Peyer's patch (tissue), 4 donors: ENCODE measurements at regions not wholly inside any gene's neighbourhood (a gene's known extent, or its start where the extent isn't known, plus 50 kb on each side); places are given as distances from the start of the nearest gene placed in this dataset.

Experiments
- DNase-seq, 3 donors: peaks; one replicate each; pipeline ENCODE4 v3.0.0-alpha.2; 2017 to 2019
- H3K27ac ChIP-seq, 4 donors: fragments of 200-600 bp; sonication (generic); one replicate each; pipeline ENCODE4 v1.5.1; 2016 to 2019
- H3K27me3 ChIP-seq, 2 donors: fragments of 200-600 bp; sonication (generic); one replicate each; pipeline ENCODE4 v1.5.1; 2019
- H3K36me3 ChIP-seq, 3 donors: fragments of 200-600 bp; sonication (generic); one replicate each; pipeline ENCODE4 v1.5.1; 2016 to 2019
- H3K4me1 ChIP-seq, 4 donors: fragments of 200-600 bp; sonication (generic); one replicate each; pipeline ENCODE4 v1.5.1; 2016 to 2019
- H3K4me3 ChIP-seq, 4 donors: fragments of 200-600 bp; sonication (generic); 1 replicate in 3 of 4; 2 replicates in 1 of 4; pipeline ENCODE4 v1.5.1; 2016 to 2019; ENCODE audit warnings: mild to moderate bottlenecking in 1 of 4
- H3K9me3 ChIP-seq, 4 donors: fragments of 200-600 bp; sonication (generic); one replicate each; pipeline ENCODE4 v1.5.1; 2016 to 2019; ENCODE audit warnings: mild to moderate bottlenecking in 1 of 4
- CTCF ChIP-seq, 6 experiments: fragments of 450-650 bp in 4 of 6; fragments of 200-600 bp in 2 of 6; sonication (generic) in 1 of 6; IDR thresholded peaks; one replicate each; pipeline ENCODE4 v1.5.1; 2017 to 2019; ENCODE audit warnings: antibody characterized with exemption in 6 of 6, mild to moderate bottlenecking in 3 of 6, moderate library complexity in 1 of 6
- POLR2A ChIP-seq, 2 donors: fragments of 450-650 bp; IDR thresholded peaks; one replicate each; pipeline ENCODE4 v1.5.1; 2017; ENCODE audit warnings: antibody characterized with exemption in 2 of 2, mild to moderate bottlenecking in 2 of 2, moderate library complexity in 2 of 2

- Histone ChIP-seq H3K4me3 (no peak overlapping the region), H3K27me3 (no peaks in the 10 kb centered on the region), H3K36me3 (no peaks in the 10 kb centered on the region), H3K27ac (no peak overlapping the region), H3K4me1 (no peaks in the 10 kb centered on the region), H3K9me3 (no peaks in the 10 kb centered on the region)
- DNase-seq: no peak
- TF ChIP-seq POLR2A (IDR thresholded peaks at IDR 0.05): no peak
- no peak for TF ChIP-seq CTCF (IDR thresholded peaks at IDR 0.05)
Observed at GRCh38 chr4:3838437-3839380, 72.5 kb downstream of the ADRA2C start.

- Histone ChIP-seq H3K36me3 (no peaks in the 10 kb centered on the region), H3K4me1 (no peaks in the 10 kb centered on the region), H3K27ac (no peak overlapping the region), H3K9me3 (no peaks in the 10 kb centered on the region), H3K27me3 (no peaks in the 10 kb centered on the region), H3K4me3 (no peak overlapping the region)
- TF ChIP-seq CTCF (IDR thresholded peaks at IDR 0.05) (no peak), POLR2A (IDR thresholded peaks at IDR 0.05) (no peak)
- no peak for DNase-seq
Observed at GRCh38 chr4:3845094-3845743, 79.0 kb downstream of the ADRA2C start.

- no peak overlapping the region for H3K4me3 ChIP-seq
- no peaks in the 10 kb centered on the region for H3K27me3 ChIP-seq
- no peaks in the 10 kb centered on the region for H3K36me3 ChIP-seq
- H3K9me3 ChIP-seq: no peaks in the 10 kb centered on the region
- no peak for DNase-seq
- H3K27ac ChIP-seq: no peak overlapping the region
- TF ChIP-seq POLR2A (IDR thresholded peaks at IDR 0.05) (no peak), CTCF (IDR thresholded peaks at IDR 0.05) (no peak)
- H3K4me1 ChIP-seq: no peaks in the 10 kb centered on the region
Observed at GRCh38 chr4:3845744-3846429, 79.7 kb downstream of the ADRA2C start.

- H3K27me3 ChIP-seq: no peaks in the 10 kb centered on the region
- H3K4me1 ChIP-seq: no peaks in the 10 kb centered on the region
- H3K36me3 ChIP-seq: no peaks in the 10 kb centered on the region
- H3K27ac ChIP-seq: no peak overlapping the region
- TF ChIP-seq CTCF (IDR thresholded peaks at IDR 0.05) (no peak), POLR2A (IDR thresholded peaks at IDR 0.05) (no peak)
- no peaks in the 10 kb centered on the region for H3K9me3 ChIP-seq
- DNase-seq: no peak
- no peak overlapping the region for H3K4me3 ChIP-seq
Observed at GRCh38 chr4:3847211-3847940, 81.2 kb downstream of the ADRA2C start.

- H3K27me3 ChIP-seq: no peaks in the 10 kb centered on the region
- H3K4me3 ChIP-seq: no peak overlapping the region
- no peak for TF ChIP-seq CTCF (IDR thresholded peaks at IDR 0.05)
- no peak for TF ChIP-seq POLR2A (IDR thresholded peaks at IDR 0.05)
- H3K4me1 ChIP-seq: no peaks in the 10 kb centered on the region
- no peak for DNase-seq
- H3K27ac ChIP-seq: no peak overlapping the region
- H3K36me3 ChIP-seq: no peaks in the 10 kb centered on the region
- no peaks in the 10 kb centered on the region for H3K9me3 ChIP-seq
Observed at GRCh38 chr4:3848323-3848722, 82.1 kb downstream of the ADRA2C start.
